T-helper 17 cell (primary cell): ENCODE measurements at regions not wholly inside any gene's neighbourhood (a gene's known extent, or its start where the extent isn't known, plus 50 kb on each side); places are given as distances from the start of the nearest gene placed in this dataset.

ENCODE experiments used
- ATAC-seq: fragments of 150-1000 bp; cut with Tn5 transposase; 2 replicates; pipeline ENCODE4 v1.10.0; 2021; ENCODE audit warnings: mild to moderate bottlenecking, moderate library complexity
- DNase-seq, 3 donors: peaks; one replicate each; pipeline versions ENCODE4 v3.0.0 to v3.0.0-alpha.2; 2020 to 2021
- H3K9me3 ChIP-seq: one replicate; pipeline ENCODE4 v1.7.0; 2013; ENCODE audit warnings: low read length, mild to moderate bottlenecking; ENCODE audit not compliant: control insufficient read depth, poor library complexity, severe bottlenecking
- H3K27ac Mint-ChIP-seq: one replicate; pipeline ENCODE4 v1.8.0; 2022; ENCODE audit warnings: mild to moderate bottlenecking, moderate library complexity, mixed read lengths
- H3K27me3 Mint-ChIP-seq: one replicate; pipeline ENCODE4 v1.8.0; 2022; ENCODE audit warnings: mixed read lengths
- H3K36me3 Mint-ChIP-seq: one replicate; pipeline ENCODE4 v1.8.0; 2022; ENCODE audit warnings: low read depth, mixed read lengths
- H3K4me1 Mint-ChIP-seq: one replicate; pipeline ENCODE4 v1.8.0; 2022; ENCODE audit warnings: mild to moderate bottlenecking, mixed read lengths
- H3K4me3 Mint-ChIP-seq: one replicate; pipeline ENCODE4 v1.8.0; 2022; ENCODE audit warnings: mild to moderate bottlenecking, moderate library complexity, mixed read lengths

GRCh38 chr13:103403814-103404213 is 337.6 kb upstream of the SLC10A2 start:
- Mint-ChIP-seq H3K27ac (no peak overlapping the region), H3K27me3 (no peaks in the 10 kb centered on the region), H3K4me3 (no peak overlapping the region), H3K4me1 (no peaks in the 10 kb centered on the region), H3K36me3 (no peaks in the 10 kb centered on the region)
- H3K9me3 ChIP-seq = no peaks in the 10 kb centered on the region
- ATAC-seq (no peak), DNase-seq (no peak)

- Mint-ChIP-seq H3K27me3 (no peaks in the 10 kb centered on the region), H3K27ac (no peak overlapping the region), H3K4me1 (no peaks in the 10 kb centered on the region), H3K36me3 (no peaks in the 10 kb centered on the region), H3K4me3 (no peak overlapping the region)
- H3K9me3 ChIP-seq = no peaks in the 10 kb centered on the region
- DNase-seq (no peak), ATAC-seq (no peak)
Observed at GRCh38 chr13:103403148-103403740, 337.0 kb upstream of the SLC10A2 start.

- H3K27ac Mint-ChIP-seq = no peak overlapping the region
- no peaks in the 10 kb centered on the region for H3K27me3 Mint-ChIP-seq
- H3K4me3 Mint-ChIP-seq = no peak overlapping the region
- no peaks in the 10 kb centered on the region for H3K9me3 ChIP-seq
- ATAC-seq (no peak), DNase-seq (no peak)
- no peaks in the 10 kb centered on the region for H3K4me1 Mint-ChIP-seq
- H3K36me3 Mint-ChIP-seq = no peaks in the 10 kb centered on the region
Observed at GRCh38 chr13:103395139-103395538, 328.9 kb upstream of the SLC10A2 start.

GRCh38 chr13:103394618-103395017 is 328.4 kb upstream of the SLC10A2 start:
- Mint-ChIP-seq H3K36me3 (no peaks in the 10 kb centered on the region), H3K4me3 (no peak overlapping the region), H3K27me3 (no peaks in the 10 kb centered on the region), H3K27ac (no peak overlapping the region), H3K4me1 (no peaks in the 10 kb centered on the region)
- ATAC-seq (no peak), DNase-seq (no peak)
- H3K9me3 ChIP-seq = no peaks in the 10 kb centered on the region

- no peaks in the 10 kb centered on the region for H3K36me3 Mint-ChIP-seq
- H3K4me1 Mint-ChIP-seq = no peaks in the 10 kb centered on the region
Observed at GRCh38 chr13:103391936-103392335, 325.7 kb upstream of the SLC10A2 start.

GRCh38 chr13:103388839-103389238 is 322.6 kb upstream of the SLC10A2 start:
- no peak overlapping the region for H3K27ac Mint-ChIP-seq
- ATAC-seq (no peak), DNase-seq (no peak)
- no peaks in the 10 kb centered on the region for H3K27me3 Mint-ChIP-seq
- no peaks in the 10 kb centered on the region for H3K9me3 ChIP-seq
- no peaks in the 10 kb centered on the region for H3K36me3 Mint-ChIP-seq
- H3K4me3 Mint-ChIP-seq = no peak overlapping the region
- no peaks in the 10 kb centered on the region for H3K4me1 Mint-ChIP-seq

More at GRCh38 chr13:103391936-103392335, 325.7 kb upstream of the SLC10A2 start:
- no peak overlapping the region for H3K4me3 Mint-ChIP-seq
- no peaks in the 10 kb centered on the region for H3K9me3 ChIP-seq
- ATAC-seq (no peak), DNase-seq (no peak)
- no peaks in the 10 kb centered on the region for H3K27me3 Mint-ChIP-seq
- H3K27ac Mint-ChIP-seq = no peak overlapping the region

- no peaks in the 10 kb centered on the region for H3K36me3 Mint-ChIP-seq
- ATAC-seq = no peak
- H3K4me3 Mint-ChIP-seq = no peak overlapping the region
- no peaks in the 10 kb centered on the region for H3K27me3 Mint-ChIP-seq
- H3K9me3 ChIP-seq = no peaks in the 10 kb centered on the region
- H3K4me1 Mint-ChIP-seq = no peaks in the 10 kb centered on the region
- no peak overlapping the region for H3K27ac Mint-ChIP-seq
- DNase-seq = no peak
Observed at GRCh38 chr13:103386341-103386740, 320.1 kb upstream of the SLC10A2 start.

- H3K4me1 Mint-ChIP-seq = no peaks in the 10 kb centered on the region
- H3K9me3 ChIP-seq = no peaks in the 10 kb centered on the region
- ATAC-seq = no peak
- no peak overlapping the region for H3K27ac Mint-ChIP-seq
- no peak overlapping the region for H3K4me3 Mint-ChIP-seq
- H3K27me3 Mint-ChIP-seq = no peaks in the 10 kb centered on the region
- DNase-seq = no peak
- H3K36me3 Mint-ChIP-seq = no peaks in the 10 kb centered on the region
Observed at GRCh38 chr13:103373916-103374315, 307.7 kb upstream of the SLC10A2 start.

GRCh38 chr13:103371271-103371670 is 305.1 kb upstream of the SLC10A2 start:
- DNase-seq (no peak), ATAC-seq (no peak)
- Mint-ChIP-seq H3K36me3 (no peaks in the 10 kb centered on the region), H3K4me1 (no peaks in the 10 kb centered on the region), H3K27me3 (no peaks in the 10 kb centered on the region), H3K27ac (no peak overlapping the region), H3K4me3 (no peak overlapping the region)
- H3K9me3 ChIP-seq = no peaks in the 10 kb centered on the region

- ATAC-seq (no peak), DNase-seq (no peak)
- Mint-ChIP-seq H3K4me1 (no peaks in the 10 kb centered on the region), H3K4me3 (no peak overlapping the region), H3K27me3 (no peaks in the 10 kb centered on the region), H3K36me3 (no peaks in the 10 kb centered on the region), H3K27ac (no peak overlapping the region)
- no peaks in the 10 kb centered on the region for H3K9me3 ChIP-seq
Observed at GRCh38 chr13:103370790-103371189, 304.6 kb upstream of the SLC10A2 start.

- no peak overlapping the region for H3K27ac Mint-ChIP-seq
- DNase-seq (no peak), ATAC-seq (no peak)
- H3K36me3 Mint-ChIP-seq = no peaks in the 10 kb centered on the region
- H3K4me1 Mint-ChIP-seq = no peaks in the 10 kb centered on the region
- no peaks in the 10 kb centered on the region for H3K9me3 ChIP-seq
- H3K27me3 Mint-ChIP-seq = no peaks in the 10 kb centered on the region
- H3K4me3 Mint-ChIP-seq = no peak overlapping the region
Observed at GRCh38 chr13:103358255-103358932, 292.2 kb upstream of the SLC10A2 start.

GRCh38 chr13:103356226-103356864 is 290.1 kb upstream of the SLC10A2 start:
- H3K27me3 Mint-ChIP-seq = no peaks in the 10 kb centered on the region
- ATAC-seq (no peak), DNase-seq (no peak)
- no peaks in the 10 kb centered on the region for H3K9me3 ChIP-seq
- H3K4me3 Mint-ChIP-seq = no peak overlapping the region
- no peak overlapping the region for H3K27ac Mint-ChIP-seq
- no peaks in the 10 kb centered on the region for H3K36me3 Mint-ChIP-seq
- no peaks in the 10 kb centered on the region for H3K4me1 Mint-ChIP-seq

GRCh38 chr13:103354171-103354570 is 288.0 kb upstream of the SLC10A2 start:
- Mint-ChIP-seq H3K4me1 (no peaks in the 10 kb centered on the region), H3K36me3 (no peaks in the 10 kb centered on the region), H3K27ac (no peak overlapping the region), H3K27me3 (no peaks in the 10 kb centered on the region), H3K4me3 (no peak overlapping the region)
- DNase-seq (no peak), ATAC-seq (no peak)
- H3K9me3 ChIP-seq = no peaks in the 10 kb centered on the region
